WTC11 (cell line): ENCODE measurements at regions not wholly inside any gene's neighbourhood (a gene's known extent, or its start where the extent isn't known, plus 50 kb on each side); places are given as distances from the start of the nearest gene placed in this dataset.

Experiments used
- ATAC-seq: fragments of 200-7000 bp; cut with Tn5 transposase; 2 replicates; pipeline ENCODE4 v1.10.0; 2021; ENCODE audit warnings: mild to moderate bottlenecking, moderate library complexity
- CTCF ChIA-PET: fragments of 300-600 bp; sonication (Branson Sonifier 250); formaldehyde crosslinking; loops from one replicate; lab custom pipeline; 2021; ENCODE audit warnings: antibody characterized with exemption; lab: Charles Lee
- POLR2A ChIA-PET: fragments of 350-600 bp; sonication (Branson Sonifier 250); formaldehyde crosslinking; loops from one replicate; lab custom pipeline; 2021; ENCODE audit warnings: antibody characterized with exemption; lab: Charles Lee
- DNase-seq: peaks from one replicate; pipeline ENCODE4 v3.0.0; 2021; ENCODE audit warnings: low spot score
- H3K27ac Mint-ChIP-seq: 2 replicates; pipeline ENCODE4 v1.8.0; 2021; ENCODE audit warnings: mixed read lengths
- H3K27me3 Mint-ChIP-seq: 2 replicates; pipeline ENCODE4 v1.8.0; 2021; ENCODE audit warnings: low read depth, mild to moderate bottlenecking, moderate library complexity, mixed read lengths
- H3K36me3 Mint-ChIP-seq: 2 replicates; pipeline ENCODE4 v1.8.0; 2021; ENCODE audit warnings: mixed read lengths
- H3K4me1 Mint-ChIP-seq: 2 replicates; pipeline ENCODE4 v1.8.0; 2022; ENCODE audit warnings: mixed read lengths
- H3K4me3 Mint-ChIP-seq: 2 replicates; pipeline ENCODE4 v1.8.0; 2021; ENCODE audit warnings: mild to moderate bottlenecking, moderate library complexity, mixed read lengths
- H3K9me3 Mint-ChIP-seq: 2 replicates; pipeline ENCODE4 v1.8.0; 2021; ENCODE audit warnings: mixed read lengths
- ATF1 ChIP-seq: sonication (generic); formaldehyde crosslinking; IDR thresholded peaks from 2 replicates; pipeline ENCODE4 v1.8.1; 2023; ENCODE audit warnings: mild to moderate bottlenecking, moderate library complexity, missing genetic modification reagents
- CBFB ChIP-seq: sonication (generic); formaldehyde crosslinking; IDR thresholded peaks from 2 replicates; pipeline ENCODE4 v1.8.1; 2022; ENCODE audit warnings: mild to moderate bottlenecking, low read depth, missing genetic modification reagents
- ESRRA ChIP-seq: sonication (generic); formaldehyde crosslinking; IDR thresholded peaks from 2 replicates; pipeline ENCODE4 v1.8.1; 2022; ENCODE audit warnings: mild to moderate bottlenecking, missing genetic modification reagents, borderline replicate concordance
- IRF2 ChIP-seq: sonication (generic); formaldehyde crosslinking; IDR thresholded peaks from 2 replicates; pipeline ENCODE4 v1.8.0; 2022; ENCODE audit warnings: low read depth, missing genetic modification reagents, borderline replicate concordance
- JUN ChIP-seq: sonication (generic); formaldehyde crosslinking; IDR thresholded peaks from 2 replicates; pipeline ENCODE4 v1.8.0; 2023; ENCODE audit warnings: mild to moderate bottlenecking, missing genetic modification reagents
- MLX ChIP-seq: sonication (generic); formaldehyde crosslinking; IDR thresholded peaks from 2 replicates; pipeline ENCODE4 v1.8.1; 2023; ENCODE audit warnings: mild to moderate bottlenecking, missing genetic modification reagents, moderate library complexity
- NFE2L1 ChIP-seq: sonication (generic); formaldehyde crosslinking; IDR thresholded peaks from 2 replicates; pipeline ENCODE4 v1.8.1; 2023; ENCODE audit warnings: missing genetic modification reagents
- NR2C2 ChIP-seq: sonication (generic); formaldehyde crosslinking; IDR thresholded peaks from 2 replicates; pipeline ENCODE4 v1.8.0; 2022; ENCODE audit warnings: mild to moderate bottlenecking, missing genetic modification reagents
- PRDM15 ChIP-seq: sonication (generic); formaldehyde crosslinking; IDR thresholded peaks from 2 replicates; pipeline ENCODE4 v1.8.0; 2022; ENCODE audit warnings: missing genetic modification reagents
- PRRX2 ChIP-seq: fragments of 250-450 bp; sonication (Bioruptor Pico); IDR thresholded peaks from 2 replicates; pipeline ENCODE4 v1.8.0; 2021; ENCODE audit warnings: mild to moderate bottlenecking
- SMAD3 ChIP-seq: sonication (generic); formaldehyde crosslinking; IDR thresholded peaks from 2 replicates; pipeline ENCODE4 v1.8.0; 2022; ENCODE audit warnings: missing genetic modification reagents, mild to moderate bottlenecking, borderline replicate concordance
- TEAD1 ChIP-seq: sonication (generic); formaldehyde crosslinking; IDR thresholded peaks from 2 replicates; pipeline ENCODE4 v1.8.0; 2022; ENCODE audit warnings: mild to moderate bottlenecking, missing genetic modification reagents
- USF2 ChIP-seq: sonication (generic); formaldehyde crosslinking; IDR thresholded peaks from 2 replicates; pipeline ENCODE4 v1.8.1; 2023; ENCODE audit warnings: mild to moderate bottlenecking, missing genetic modification reagents, moderate library complexity
- ZNF281 ChIP-seq: sonication (generic); formaldehyde crosslinking; IDR thresholded peaks from 2 replicates; pipeline ENCODE4 v1.8.0; 2023; ENCODE audit warnings: mild to moderate bottlenecking, missing genetic modification reagents
- ZNF396 ChIP-seq: fragments of 250-450 bp; sonication (Bioruptor Pico); IDR thresholded peaks from 2 replicates; pipeline ENCODE4 v1.8.0; 2021; ENCODE audit warnings: mild to moderate bottlenecking, moderate library complexity, borderline replicate concordance
- ZNF423 ChIP-seq: fragments of 250-450 bp; sonication (Bioruptor Pico); IDR thresholded peaks from 2 replicates; pipeline ENCODE4 v2.1.2; 2022; ENCODE audit warnings: mild to moderate bottlenecking, moderate library complexity
- ZSCAN18 ChIP-seq: fragments of 250-450 bp; sonication (Bioruptor Pico); IDR thresholded peaks from 2 replicates; pipeline ENCODE4 v2.1.2; 2022; ENCODE audit warnings: mild to moderate bottlenecking, moderate library complexity

GRCh38 chr2:8098476-8099266 lies 583.2 kb upstream of the ID2 start (continued):
- TF ChIP-seq MLX (CRISPR knock-in tag) (no peak), USF2 (no peak), ESRRA (CRISPR knock-in tag) (no peak), SMAD3 (CRISPR knock-in tag) (no peak)

GRCh38 chr2:8099267-8099582 lies 582.6 kb upstream of the ID2 start:
- ChIA-PET POLR2A (no interaction called here), CTCF (no interaction called here)
- no peak for ATAC-seq
- no peak overlapping the region for H3K4me3 Mint-ChIP-seq
- peaks cover 8% of the 10 kb centered on the region for H3K9me3 Mint-ChIP-seq
- H3K4me1 Mint-ChIP-seq, result peaks cover 8% of the 10 kb centered on the region; the same call in 1 of the 2 replicates
- no peaks in the 10 kb centered on the region for H3K36me3 Mint-ChIP-seq
- H3K27ac Mint-ChIP-seq, result no peak overlapping the region
- no peaks in the 10 kb centered on the region for H3K27me3 Mint-ChIP-seq
- TF ChIP-seq NFE2L1 (no peak), PRRX2 (CRISPR knock-in tag) (no peak), ZNF423 (no peak), ZNF396 (CRISPR knock-in tag) (no peak), ATF1 (CRISPR knock-in tag) (no peak), NR2C2 (CRISPR knock-in tag) (no peak), ZNF281 (CRISPR knock-in tag) (no peak), TEAD1 (CRISPR knock-in tag) (no peak), JUN (CRISPR knock-in tag) (no peak), PRDM15 (no peak), IRF2 (CRISPR knock-in tag) (no peak), CBFB (CRISPR knock-in tag) (no peak), ZSCAN18 (CRISPR knock-in tag) (no peak)
- DNase-seq, result no peak
